Epithelial cell of esophagus (primary cell): ENCODE measurements at regions not wholly inside any gene's neighbourhood (a gene's known extent, or its start where the extent isn't known, plus 50 kb on each side); places are given as distances from the start of the nearest gene placed in this dataset.

Experiments
- DNase-seq: peaks from one replicate; pipeline ENCODE4 v3.0.0; 2010; ENCODE audit warnings: low read depth
- H3K4me3 ChIP-seq: 2 replicates; pipeline ENCODE4 v1.5.1; 2011; ENCODE audit warnings: mild to moderate bottlenecking, low read length, control low read depth
- CTCF ChIP-seq: IDR thresholded peaks from 2 replicates; pipeline ENCODE4 v1.5.1; 2011; ENCODE audit warnings: low read depth, mild to moderate bottlenecking, low read length, control low read depth, inconsistent platforms; ENCODE audit not compliant: insufficient read depth; ENCODE audit errors: missing control alignments

GRCh38 chr9:87278971-87279733 is 218.5 kb upstream of the DAPK1 start:
- no peak overlapping the region for H3K4me3 ChIP-seq
- no peak for TF ChIP-seq CTCF
- peak; percentile 55 for DNase-seq

- no peak overlapping the region for H3K4me3 ChIP-seq
- no peak for TF ChIP-seq CTCF
- DNase-seq = peak; percentile 68
Measured at GRCh38 chr9:87280421-87280820, 217.2 kb upstream of the DAPK1 start.

- no peak overlapping the region for H3K4me3 ChIP-seq
- DNase-seq = no peak
- no peak for TF ChIP-seq CTCF
Measured at GRCh38 chr9:87282538-87282937, 215.1 kb upstream of the DAPK1 start.

GRCh38 chr9:87283585-87283984 is 214.1 kb upstream of the DAPK1 start:
- H3K4me3 ChIP-seq = no peak overlapping the region

GRCh38 chr9:87285183-87285850 is 212.3 kb upstream of the DAPK1 start:
- no peak overlapping the region for H3K4me3 ChIP-seq
- no peak for TF ChIP-seq CTCF
- DNase-seq = no peak

More at GRCh38 chr9:87283585-87283984, 214.1 kb upstream of the DAPK1 start:
- no peak for DNase-seq
- no peak for TF ChIP-seq CTCF

GRCh38 chr9:87286506-87286905 is 211.2 kb upstream of the DAPK1 start:
- H3K4me3 ChIP-seq = no peak overlapping the region
- TF ChIP-seq CTCF = no peak
- DNase-seq = no peak
